Thoracic aorta (tissue), 2 donors: ENCODE measurements at regions not wholly inside any gene's neighbourhood (a gene's known extent, or its start where the extent isn't known, plus 50 kb on each side); places are given as distances from the start of the nearest gene placed in this dataset.
A peak's percentile ranks its signal among the peaks of the same experiment; 100 is the strongest.

ENCODE experiments used
- ATAC-seq: fragments of 150-250 bp; one replicate; pipeline ENCODE4 v1.8.0; 2017; ENCODE audit warnings: low read depth; ENCODE audit not compliant: insufficient number of reproducible peaks, low FRiP score
- DNase-seq: peaks from one replicate; pipeline ENCODE4 v3.0.0-alpha.2; 2020; ENCODE audit warnings: low spot score
- H3K27ac ChIP-seq, 2 donors: fragments of 200-600 bp; sonication (generic); 1 replicate in 1 of 2; 2 replicates in 1 of 2; pipeline ENCODE4 v1.5.1; 2016; ENCODE audit warnings: mild to moderate bottlenecking in 2 of 2, moderate library complexity in 2 of 2
- H3K27me3 ChIP-seq: fragments of 200-600 bp; sonication (generic); replicated peaks from 2 replicates; pipeline ENCODE4 v1.6.0; 2016; ENCODE audit warnings: mild to moderate bottlenecking; ENCODE audit not compliant: insufficient read depth
- H3K36me3 ChIP-seq: fragments of 200-600 bp; sonication (generic); one replicate; pipeline ENCODE4 v1.5.1; 2016
- H3K4me1 ChIP-seq, 2 donors: fragments of 200-600 bp; sonication (generic); 1 replicate in 1 of 2; 2 replicates in 1 of 2; pipeline versions ENCODE4 v1.5.1 to v1.6.0; 2016; ENCODE audit warnings: low read depth in 2 of 2, mild to moderate bottlenecking in 1 of 2; ENCODE audit not compliant: control insufficient read depth in 1 of 2
- H3K4me3 ChIP-seq: fragments of 200-600 bp; sonication (generic); 2 replicates; pipeline ENCODE4 v1.5.1; 2016; ENCODE audit warnings: mild to moderate bottlenecking
- H3K9me3 ChIP-seq: fragments of 200-600 bp; sonication (generic); 2 replicates; pipeline ENCODE4 v1.5.1; 2016
- CTCF ChIP-seq: fragments of 200-600 bp; sonication (generic); IDR thresholded peaks from one replicate; pipeline ENCODE4 v1.5.1; 2019; ENCODE audit warnings: antibody characterized with exemption

DNA sequence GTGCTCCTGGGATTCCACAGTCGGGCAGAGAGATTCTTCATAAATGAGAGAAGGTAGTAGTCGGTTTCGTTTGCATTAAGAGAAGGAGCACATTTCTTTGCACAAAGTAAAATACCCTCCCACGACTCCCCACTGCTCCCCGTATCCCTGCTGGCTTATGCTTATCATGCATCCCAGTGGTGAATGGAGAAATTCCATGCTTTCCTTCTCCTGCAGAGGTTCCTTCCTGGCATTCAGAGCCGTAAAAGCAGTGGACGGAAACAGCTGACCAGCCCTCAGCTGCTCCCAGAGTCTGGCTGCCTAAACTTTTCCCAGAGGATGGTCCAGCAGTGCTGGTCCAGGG lies 93.1 kb downstream of the C9orf152 start:
- ATAC-seq: no peak
- Histone ChIP-seq H3K27me3 (no peaks in the 10 kb centered on the region), H3K4me1 (peaks cover 17 to 31% of the 10 kb centered on the region in 2 donors), H3K27ac (no peak overlapping the region), H3K9me3 (no peaks in the 10 kb centered on the region), H3K36me3 (no peaks in the 10 kb centered on the region), H3K4me3 (no peak overlapping the region)
- no peak for DNase-seq
- TF ChIP-seq CTCF: no peak

DNA sequence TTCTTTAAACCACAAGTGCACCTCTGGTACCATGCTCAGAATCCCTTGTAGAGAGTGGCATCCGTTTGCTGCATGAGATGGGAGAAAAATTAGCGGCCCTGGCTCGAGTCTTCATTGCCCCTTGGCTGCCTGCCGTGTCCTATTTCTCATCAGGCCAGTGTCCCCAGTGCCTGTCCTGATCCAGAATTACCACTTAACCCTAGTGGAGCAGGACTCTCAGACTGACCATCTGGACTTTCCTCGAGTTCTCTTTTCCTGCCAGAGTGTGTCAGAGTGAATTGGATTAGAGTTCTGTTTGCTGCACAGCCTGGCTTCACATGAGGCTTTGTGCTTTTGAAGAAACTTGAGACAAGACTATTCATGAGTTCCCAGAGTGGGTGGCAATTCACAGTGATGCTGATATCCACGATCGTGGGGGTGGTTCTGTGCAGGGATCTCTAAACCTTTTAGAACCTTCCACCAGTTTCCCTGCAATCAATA lies 92.6 kb downstream of the C9orf152 start:
- H3K4me1 ChIP-seq: peaks cover 17 to 27% of the 10 kb centered on the region in 2 donors
- H3K27ac ChIP-seq: no peak overlapping the region
- H3K27me3 ChIP-seq: no peaks in the 10 kb centered on the region
- H3K36me3 ChIP-seq: no peaks in the 10 kb centered on the region
- ATAC-seq: no peak
- DNase-seq: no peak
- no peaks in the 10 kb centered on the region for H3K9me3 ChIP-seq
- H3K4me3 ChIP-seq: no peak overlapping the region
- no peak for TF ChIP-seq CTCF

- DNase-seq (no peak), ATAC-seq (peak; percentile 15)
- no peak overlapping the region for H3K27ac ChIP-seq
- TF ChIP-seq CTCF: no peak
- no peaks in the 10 kb centered on the region for H3K27me3 ChIP-seq
- no peaks in the 10 kb centered on the region for H3K9me3 ChIP-seq
- peaks cover 17 to 27% of the 10 kb centered on the region in 2 donors for H3K4me1 ChIP-seq
- no peaks in the 10 kb centered on the region for H3K36me3 ChIP-seq
- H3K4me3 ChIP-seq: no peak overlapping the region
Measured at GRCh38 chr9:110115826-110116542, 92.0 kb downstream of the C9orf152 start.

DNA sequence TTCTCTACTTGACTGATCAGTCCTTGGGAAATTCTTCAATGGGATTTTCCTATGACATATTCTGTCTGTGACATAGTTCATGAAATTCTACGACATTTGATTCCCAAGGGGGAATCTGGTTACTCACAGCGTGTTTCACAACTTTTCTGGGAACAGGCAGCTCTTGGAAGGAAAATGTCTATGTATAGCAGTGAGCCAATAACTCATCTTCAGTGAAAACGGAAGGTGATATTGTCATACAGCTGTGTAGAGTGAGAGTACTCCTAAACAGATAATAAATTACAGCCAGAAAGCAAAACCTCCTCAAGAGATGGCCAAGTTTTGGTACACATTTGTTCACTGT lies 91.4 kb downstream of the C9orf152 start:
- no peaks in the 10 kb centered on the region for H3K27me3 ChIP-seq
- no peak for TF ChIP-seq CTCF
- no peak overlapping the region for H3K27ac ChIP-seq
- DNase-seq: no peak
- peak; percentile 39 for ATAC-seq
- H3K4me1 ChIP-seq: peaks cover 17 to 27% of the 10 kb centered on the region in 2 donors
- H3K36me3 ChIP-seq: no peaks in the 10 kb centered on the region
- no peaks in the 10 kb centered on the region for H3K9me3 ChIP-seq
- H3K4me3 ChIP-seq: no peak overlapping the region

DNA sequence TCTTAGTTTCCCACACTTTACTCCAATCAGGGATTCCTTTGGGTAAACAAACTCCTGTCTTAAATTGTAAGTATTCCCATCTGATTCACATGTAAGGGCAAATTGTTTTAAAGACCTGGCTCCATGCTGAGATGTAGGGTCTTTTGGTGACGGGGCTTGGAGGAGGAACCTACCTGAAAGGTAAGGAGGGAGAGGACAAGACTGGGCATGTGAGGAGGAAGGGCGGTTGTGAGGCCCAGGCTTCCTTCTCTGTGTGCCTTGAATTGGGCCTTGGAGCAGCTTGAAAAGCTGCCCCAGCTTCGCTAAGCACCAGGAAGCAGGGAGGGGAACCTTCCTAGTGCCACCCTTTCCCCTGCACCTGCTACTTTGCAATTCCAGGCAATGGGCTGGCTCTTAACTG lies 86.8 kb downstream of the C9orf152 start:
- H3K27ac ChIP-seq: no peak overlapping the region
- H3K27me3 ChIP-seq: no peaks in the 10 kb centered on the region
- no peak for TF ChIP-seq CTCF
- no peaks in the 10 kb centered on the region for H3K9me3 ChIP-seq
- DNase-seq: no peak
- no peak overlapping the region for H3K4me3 ChIP-seq
- H3K4me1 ChIP-seq: peaks cover 13 to 37% of the 10 kb centered on the region in 2 donors
- no peaks in the 10 kb centered on the region for H3K36me3 ChIP-seq
- ATAC-seq: no peak
